Suprapubic skin (tissue), 4 donors: ENCODE measurements at regions not wholly inside any gene's neighbourhood (a gene's known extent, or its start where the extent isn't known, plus 50 kb on each side); places are given as distances from the start of the nearest gene placed in this dataset.

Source experiments
- DNase-seq, 2 donors: peaks; one replicate each; pipeline ENCODE4 v3.0.0-alpha.2; 2019; ENCODE audit warnings: low spot score in 2 of 2
- H3K27ac ChIP-seq: fragments of 200-600 bp; sonication (generic); one replicate; pipeline ENCODE4 v1.5.1; 2019
- H3K27me3 ChIP-seq: fragments of 200-600 bp; sonication (generic); one replicate; pipeline ENCODE4 v1.5.1; 2019
- H3K36me3 ChIP-seq: fragments of 200-600 bp; sonication (generic); one replicate; pipeline ENCODE4 v1.5.1; 2019
- H3K4me1 ChIP-seq: fragments of 200-600 bp; sonication (generic); one replicate; pipeline ENCODE4 v1.5.1; 2019
- H3K4me3 ChIP-seq: fragments of 200-600 bp; sonication (generic); one replicate; pipeline ENCODE4 v1.5.1; 2019; ENCODE audit warnings: mild to moderate bottlenecking
- H3K9me3 ChIP-seq: fragments of 200-600 bp; sonication (generic); one replicate; pipeline ENCODE4 v1.5.1; 2019
- EP300 ChIP-seq: sonication (generic); formaldehyde crosslinking; IDR thresholded peaks from one replicate; pipeline ENCODE4 v1.6.1; 2017; ENCODE audit warnings: antibody characterized with exemption
- POLR2A ChIP-seq, 2 donors: fragments of 450-650 bp; IDR thresholded peaks; one replicate each; pipeline ENCODE4 v1.6.1; 2017; ENCODE audit warnings: antibody characterized with exemption in 2 of 2, mild to moderate bottlenecking in 2 of 2, moderate library complexity in 2 of 2
- POLR2AphosphoS5 ChIP-seq, 3 donors: sonication (generic); formaldehyde crosslinking; IDR thresholded peaks; one replicate each; pipeline ENCODE4 v1.6.1; 2017; ENCODE audit warnings: antibody characterized with exemption in 3 of 3
- WGBS: methylation state at CpG from one replicate; pipeline ENCODE4 v1.1.5; 2018; 5-methylcytosine and 5-hydroxymethylcytosine counted together
- TF ChIP-seq, protein P1 (sequence below), 2 donors: fragments of 200-600 bp in 1 of 2; fragments of 450-650 bp in 1 of 2; sonication (generic) in 1 of 2; IDR thresholded peaks; one replicate each; pipeline ENCODE4 v1.5.1; 2016 to 2019; ENCODE audit warnings: antibody characterized with exemption in 2 of 2, mild to moderate bottlenecking in 1 of 2, moderate library complexity in 1 of 2

DNA sequence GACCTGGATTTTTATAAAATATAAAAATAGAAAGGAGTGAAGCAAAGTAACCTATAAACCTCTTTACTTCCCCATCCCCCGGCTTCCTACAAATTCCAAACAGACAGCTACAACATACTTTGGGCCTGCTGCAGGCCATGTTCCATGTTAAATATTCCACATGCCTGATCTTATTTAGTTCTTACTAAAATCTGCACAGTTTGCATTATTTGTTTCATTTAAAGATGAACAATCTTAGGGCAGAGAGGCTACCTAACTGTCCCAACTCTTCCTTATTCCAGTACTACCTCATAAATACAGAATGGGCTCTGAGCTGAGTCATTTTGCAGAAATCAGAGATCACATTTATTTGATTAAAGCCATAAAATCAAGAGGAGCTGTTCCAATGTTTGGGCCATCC lies 665.0 kb downstream of the PDCD6IP start:
- TF ChIP-seq EP300 (no peak), POLR2A (IDR thresholded peaks at IDR 0.05) (no peak), POLR2AphosphoS5 (IDR thresholded peaks at IDR 0.05) (no peak)
- TF ChIP-seq, protein P1, sequence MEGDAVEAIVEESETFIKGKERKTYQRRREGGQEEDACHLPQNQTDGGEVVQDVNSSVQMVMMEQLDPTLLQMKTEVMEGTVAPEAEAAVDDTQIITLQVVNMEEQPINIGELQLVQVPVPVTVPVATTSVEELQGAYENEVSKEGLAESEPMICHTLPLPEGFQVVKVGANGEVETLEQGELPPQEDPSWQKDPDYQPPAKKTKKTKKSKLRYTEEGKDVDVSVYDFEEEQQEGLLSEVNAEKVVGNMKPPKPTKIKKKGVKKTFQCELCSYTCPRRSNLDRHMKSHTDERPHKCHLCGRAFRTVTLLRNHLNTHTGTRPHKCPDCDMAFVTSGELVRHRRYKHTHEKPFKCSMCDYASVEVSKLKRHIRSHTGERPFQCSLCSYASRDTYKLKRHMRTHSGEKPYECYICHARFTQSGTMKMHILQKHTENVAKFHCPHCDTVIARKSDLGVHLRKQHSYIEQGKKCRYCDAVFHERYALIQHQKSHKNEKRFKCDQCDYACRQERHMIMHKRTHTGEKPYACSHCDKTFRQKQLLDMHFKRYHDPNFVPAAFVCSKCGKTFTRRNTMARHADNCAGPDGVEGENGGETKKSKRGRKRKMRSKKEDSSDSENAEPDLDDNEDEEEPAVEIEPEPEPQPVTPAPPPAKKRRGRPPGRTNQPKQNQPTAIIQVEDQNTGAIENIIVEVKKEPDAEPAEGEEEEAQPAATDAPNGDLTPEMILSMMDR (IDR thresholded peaks at IDR 0.05), result no peak
- H3K9me3 ChIP-seq, result peaks cover 8% of the 10 kb centered on the region
- 34% methylated on average over 1 of the region's 1 CpG for WGBS
- no peaks in the 10 kb centered on the region for H3K4me1 ChIP-seq
- no peak for DNase-seq
- H3K36me3 ChIP-seq, result no peaks in the 10 kb centered on the region
- H3K27ac ChIP-seq, result no peak overlapping the region
- no peak overlapping the region for H3K4me3 ChIP-seq
- no peaks in the 10 kb centered on the region for H3K27me3 ChIP-seq

GRCh38 chr3:34464646-34465045 lies 666.2 kb downstream of the PDCD6IP start:
- no peak for DNase-seq
- Histone ChIP-seq H3K27me3 (no peaks in the 10 kb centered on the region), H3K27ac (no peak overlapping the region), H3K4me1 (no peaks in the 10 kb centered on the region), H3K36me3 (no peaks in the 10 kb centered on the region), H3K4me3 (no peak overlapping the region), H3K9me3 (peaks cover 8% of the 10 kb centered on the region)
- 71% methylated on average over 4 of the region's 4 CpGs for WGBS
- TF ChIP-seq, protein P1 (IDR thresholded peaks at IDR 0.05), result no peak
- TF ChIP-seq POLR2A (IDR thresholded peaks at IDR 0.05) (no peak), POLR2AphosphoS5 (IDR thresholded peaks at IDR 0.05) (no peak), EP300 (no peak)

DNA sequence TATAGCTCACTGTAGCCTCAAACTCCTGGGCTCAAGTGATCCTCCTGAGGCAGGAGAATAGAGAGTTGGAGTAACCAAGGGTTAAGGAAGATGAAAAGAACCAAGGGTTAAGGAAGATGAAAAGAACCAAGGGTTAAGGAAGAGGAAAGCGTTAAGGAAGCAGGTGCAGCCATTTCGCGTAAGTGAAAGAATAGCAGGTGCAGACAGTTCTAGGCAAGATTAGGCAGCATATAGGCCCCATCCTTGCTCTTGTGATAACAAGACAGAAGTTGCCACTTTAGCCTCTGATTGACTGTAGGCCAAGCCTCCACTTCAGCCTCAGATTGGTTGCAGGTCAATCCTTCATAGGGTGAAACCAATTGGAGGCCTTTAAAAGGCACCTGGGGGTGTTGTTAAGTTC lies 677.4 kb downstream of the PDCD6IP start:
- Histone ChIP-seq H3K27me3 (no peaks in the 10 kb centered on the region), H3K27ac (no peak overlapping the region), H3K4me3 (no peak overlapping the region), H3K9me3 (no peaks in the 10 kb centered on the region), H3K36me3 (no peaks in the 10 kb centered on the region), H3K4me1 (no peaks in the 10 kb centered on the region)
- 82% methylated on average over 3 of the region's 3 CpGs for WGBS
- TF ChIP-seq POLR2A (IDR thresholded peaks at IDR 0.05) (no peak), EP300 (no peak), POLR2AphosphoS5 (IDR thresholded peaks at IDR 0.05) (no peak)
- TF ChIP-seq, protein P1 (IDR thresholded peaks at IDR 0.05), result no peak
- DNase-seq, result no peak

GRCh38 chr3:34483311-34483887 lies 685.0 kb downstream of the PDCD6IP start:
- no peak for DNase-seq
- Histone ChIP-seq H3K36me3 (no peaks in the 10 kb centered on the region), H3K9me3 (no peaks in the 10 kb centered on the region), H3K27me3 (no peaks in the 10 kb centered on the region), H3K27ac (no peak overlapping the region), H3K4me3 (no peak overlapping the region), H3K4me1 (no peaks in the 10 kb centered on the region)
- WGBS, result 61% methylated on average over 1 of the region's 1 CpG
- TF ChIP-seq, protein P1 (IDR thresholded peaks at IDR 0.05), result no peak
- TF ChIP-seq EP300 (no peak), POLR2A (IDR thresholded peaks at IDR 0.05) (no peak), POLR2AphosphoS5 (IDR thresholded peaks at IDR 0.05) (no peak)

DNA sequence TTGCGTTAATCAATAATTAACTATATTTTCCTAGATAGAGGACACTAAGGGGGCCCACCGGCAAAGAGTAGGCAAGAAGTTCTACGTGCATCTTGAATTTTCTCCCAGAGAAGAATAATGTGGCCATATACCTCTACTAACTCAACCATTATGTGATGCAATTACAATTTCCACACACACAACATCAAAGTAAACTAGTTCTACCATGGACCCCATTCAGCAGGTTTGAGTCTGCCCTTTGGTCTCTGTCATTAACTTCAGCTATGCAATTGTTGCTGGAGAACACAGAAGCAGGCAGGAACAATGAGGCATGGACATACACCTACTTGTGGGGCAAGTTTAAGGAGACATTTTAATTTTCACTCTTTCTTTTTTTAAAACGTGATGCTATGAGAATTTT lies 705.9 kb downstream of the PDCD6IP start:
- H3K4me3 ChIP-seq, result no peak overlapping the region
- H3K27me3 ChIP-seq, result no peaks in the 10 kb centered on the region
- TF ChIP-seq POLR2A (IDR thresholded peaks at IDR 0.05) (no peak), EP300 (no peak), POLR2AphosphoS5 (IDR thresholded peaks at IDR 0.05) (no peak)
- TF ChIP-seq, protein P1 (IDR thresholded peaks at IDR 0.05), result no peak
- H3K27ac ChIP-seq, result no peak overlapping the region
- H3K36me3 ChIP-seq, result no peaks in the 10 kb centered on the region
- no peaks in the 10 kb centered on the region for H3K9me3 ChIP-seq
- no peaks in the 10 kb centered on the region for H3K4me1 ChIP-seq
- WGBS, result 74% methylated on average over 4 of the region's 4 CpGs
- no peak for DNase-seq
